GOT3 (cell line): ENCODE measurements at regions not wholly inside any gene's neighbourhood (a gene's known extent, or its start where the extent isn't known, plus 50 kb on each side); places are given as distances from the start of the nearest gene placed in this dataset.
"Not testable (repeated sequence)": the region's sequence is repeated elsewhere in the genome, so short reads cannot be mapped to it uniquely, and the experiment has no call there.

Experiments
- DNase-seq: peaks from one replicate; lab custom pipeline; 2025; ENCODE audit warnings: mixed read lengths; lab: John Stamatoyannopoulos, UW

GRCh38 chr3:20250314-20250713, 64.3 kb upstream of the SGO1 start:
- no peak for DNase-seq

DNA sequence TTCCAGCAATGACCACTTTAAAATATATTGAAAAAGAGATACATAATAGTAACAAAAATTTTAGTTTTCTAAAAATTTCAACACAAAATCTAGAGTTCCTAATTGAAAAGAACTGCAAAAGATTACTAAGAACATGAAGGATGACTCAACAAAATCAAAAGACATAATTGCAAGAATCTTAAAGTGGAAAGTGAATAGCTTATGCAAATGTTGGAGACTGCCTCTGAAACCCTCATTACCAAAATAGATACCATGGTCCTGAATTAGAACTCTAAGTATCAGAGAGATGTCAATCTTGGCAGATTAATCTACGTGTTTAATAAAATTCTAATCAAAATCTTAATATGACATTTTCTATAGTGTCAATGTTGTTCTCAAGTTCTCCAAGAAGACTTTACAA, 60.7 kb upstream of the SGO1 start:
- DNase-seq = no peak

DNA sequence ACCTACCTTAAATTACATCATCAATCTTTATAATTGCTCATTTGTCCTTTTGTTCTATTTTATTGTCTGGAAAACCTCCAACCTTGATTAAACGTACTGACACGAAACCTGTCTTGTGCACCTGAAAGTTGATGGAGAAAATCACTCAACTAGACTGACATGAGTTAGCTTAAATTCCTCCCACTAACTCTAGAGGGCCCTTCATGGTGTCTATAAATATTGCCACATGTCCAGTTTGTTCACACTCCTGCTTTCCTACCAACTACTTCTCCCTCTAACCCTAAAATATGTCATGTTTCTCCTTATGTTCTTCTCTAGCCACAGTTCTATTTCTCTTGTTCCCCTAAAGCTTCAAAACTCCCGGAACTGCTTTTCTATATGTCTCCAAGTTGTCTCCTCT, 59.8 kb upstream of the SGO1 start:
- DNase-seq = no peak

- DNase-seq = no peak
These were observed 54.3 kb upstream of the SGO1 start for GRCh38 chr3:20240154-20240883.

- DNase-seq = not testable (repeated sequence)
These were observed 52.2 kb upstream of the SGO1 start for GRCh38 chr3:20238199-20238598.

- DNase-seq = no peak
These were observed 50.6 kb upstream of the SGO1 start for GRCh38 chr3:20236603-20237002.
